HG03575 (cell line): ENCODE measurements at regions not wholly inside any gene's neighbourhood (a gene's known extent, or its start where the extent isn't known, plus 50 kb on each side); places are given as distances from the start of the nearest gene placed in this dataset.

Experiments
- ATAC-seq: cut with Tn5 transposase; IDR thresholded peaks from one replicate; pipeline ENCODE4 v1.9.1; 2021; ENCODE audit not compliant: unreplicated experiment, insufficient number of reproducible peaks, low FRiP score; ENCODE audit errors: extremely low read depth

DNA sequence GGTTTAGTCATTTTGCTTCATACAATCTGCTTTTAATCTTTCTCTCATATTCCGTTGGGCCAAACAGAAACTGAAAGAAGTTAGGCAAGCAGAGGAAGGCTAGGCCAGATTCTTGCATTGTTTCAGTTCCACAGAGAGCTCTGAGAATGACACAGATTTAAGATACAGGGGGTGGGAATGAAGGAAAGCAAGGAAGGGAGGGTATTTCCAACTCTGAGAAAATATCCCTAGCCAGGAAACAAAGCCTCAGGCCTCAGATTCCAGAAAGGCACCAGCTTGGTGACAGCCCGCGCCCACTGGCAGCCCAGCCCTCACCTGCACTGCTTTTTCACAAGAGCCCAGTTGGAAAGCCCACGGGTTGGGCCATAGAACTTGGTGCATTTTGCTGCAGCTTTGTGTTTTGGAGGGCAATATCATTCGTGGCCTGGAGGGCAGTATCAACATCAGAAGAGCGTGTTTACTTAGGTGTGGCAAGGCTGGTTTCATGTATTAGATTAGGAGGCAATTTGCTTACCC lies 63.5 kb downstream of the ENC1 start:
- ATAC-seq, result no peak

DNA sequence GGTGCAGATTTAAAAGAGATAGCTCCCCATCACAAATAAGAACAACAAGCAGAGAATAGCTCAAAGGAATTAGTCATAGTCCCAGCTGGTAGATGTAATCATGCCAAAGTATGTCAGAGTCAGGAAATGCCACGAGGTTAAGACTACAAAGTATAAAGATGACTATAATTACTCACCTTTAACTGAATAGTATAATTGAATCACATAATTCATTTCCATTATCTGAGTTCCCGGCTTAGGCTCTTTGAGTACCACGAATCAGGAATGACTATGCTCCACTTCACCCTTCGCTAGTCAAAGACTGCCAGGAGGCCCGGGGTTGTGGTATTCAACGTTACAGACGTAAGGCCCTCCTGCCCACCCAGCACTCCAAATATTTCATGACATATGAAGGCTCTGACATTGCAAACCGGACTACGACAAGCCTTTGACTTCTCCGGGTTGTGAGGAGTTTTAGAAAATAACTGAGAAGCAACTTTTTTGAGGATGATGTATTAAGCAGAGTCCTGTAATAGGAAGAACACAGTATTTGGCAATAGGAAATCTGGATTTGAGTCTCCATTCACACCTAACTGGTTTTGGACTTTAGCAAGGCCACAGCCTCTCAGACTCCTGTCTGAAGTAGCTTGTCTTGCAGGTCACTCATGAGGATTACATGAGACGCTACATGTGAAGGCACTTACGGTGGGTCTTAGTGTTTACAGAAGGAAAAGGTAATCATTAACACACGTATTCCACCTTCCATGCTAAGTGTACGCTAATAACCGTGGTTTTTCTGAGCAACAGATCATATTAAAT lies 64.6 kb downstream of the ENC1 start:
- ATAC-seq, result no peak

GRCh38 chr5:74570250-74570649 lies 70.3 kb downstream of the ENC1 start:
- no peak for ATAC-seq

GRCh38 chr5:74567411-74567995 lies 73.0 kb downstream of the ENC1 start:
- no peak for ATAC-seq

GRCh38 chr5:74562122-74562521 lies 78.4 kb downstream of the ENC1 start:
- no peak for ATAC-seq

DNA sequence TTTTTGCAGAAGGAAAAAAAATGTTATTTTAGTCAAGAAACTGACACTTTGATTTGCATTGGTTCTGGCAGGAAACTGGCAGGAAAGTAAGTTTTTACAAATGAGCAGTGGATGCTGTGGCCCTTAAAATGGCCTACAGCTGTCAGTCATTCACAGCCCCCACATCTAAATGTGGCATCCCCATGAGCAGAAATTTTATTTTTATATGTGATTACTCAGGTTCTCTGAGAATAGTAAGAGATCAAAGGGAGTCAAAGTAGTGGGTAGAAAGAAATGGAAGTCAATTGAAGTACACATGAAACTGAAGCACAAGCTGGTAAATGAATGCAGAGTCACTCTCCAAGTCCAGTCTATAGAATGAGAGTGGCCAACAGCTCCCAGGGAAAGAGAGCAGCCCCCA lies 80.3 kb downstream of the ENC1 start:
- no peak for ATAC-seq

DNA sequence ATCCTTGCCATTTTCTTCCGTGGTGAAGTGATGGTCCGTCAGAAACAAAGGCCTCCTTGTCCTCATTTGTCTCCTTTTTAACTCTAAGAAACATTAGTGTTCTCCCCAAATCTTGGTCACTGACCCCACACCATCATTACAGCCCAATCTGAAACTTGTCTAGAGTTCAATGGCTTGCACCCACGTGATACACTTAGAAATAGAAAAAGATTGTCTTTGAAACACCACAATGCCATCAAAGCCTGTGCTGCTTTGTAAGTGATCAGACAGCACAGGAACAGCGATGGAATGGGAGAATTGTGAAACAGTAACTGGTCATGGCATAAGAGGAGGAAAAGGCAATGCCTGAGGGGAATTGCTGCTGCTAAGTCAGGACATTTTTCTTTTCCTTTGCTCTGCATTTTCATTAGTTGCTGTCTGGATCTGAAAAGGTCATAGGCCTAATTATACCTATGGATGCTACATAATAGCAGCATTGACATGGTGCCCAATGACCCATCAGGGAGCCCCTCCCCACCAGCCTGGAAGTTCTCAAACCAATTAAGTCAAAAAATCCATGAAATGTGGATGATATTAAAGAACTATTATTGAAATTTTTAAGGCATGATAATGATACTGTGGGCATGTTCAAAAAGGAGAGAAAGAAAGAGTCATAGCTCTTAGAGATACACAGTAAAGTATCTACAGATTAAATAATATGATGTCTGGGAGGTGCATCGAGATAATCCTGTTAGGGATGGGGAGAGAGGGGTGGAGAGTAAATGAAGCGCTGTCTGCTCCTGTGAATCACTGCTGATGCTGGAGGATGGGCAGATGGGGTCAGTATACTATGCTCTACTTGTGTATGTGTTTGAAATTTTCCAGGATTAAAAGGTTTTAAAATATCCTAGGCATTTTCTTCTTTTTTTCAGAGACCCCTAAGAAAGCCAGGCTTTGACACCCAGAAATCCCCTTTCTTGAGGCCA lies 83.6 kb downstream of the ENC1 start:
- ATAC-seq, result no peak

GRCh38 chr5:74556006-74556405 lies 84.5 kb downstream of the ENC1 start:
- no peak for ATAC-seq

DNA sequence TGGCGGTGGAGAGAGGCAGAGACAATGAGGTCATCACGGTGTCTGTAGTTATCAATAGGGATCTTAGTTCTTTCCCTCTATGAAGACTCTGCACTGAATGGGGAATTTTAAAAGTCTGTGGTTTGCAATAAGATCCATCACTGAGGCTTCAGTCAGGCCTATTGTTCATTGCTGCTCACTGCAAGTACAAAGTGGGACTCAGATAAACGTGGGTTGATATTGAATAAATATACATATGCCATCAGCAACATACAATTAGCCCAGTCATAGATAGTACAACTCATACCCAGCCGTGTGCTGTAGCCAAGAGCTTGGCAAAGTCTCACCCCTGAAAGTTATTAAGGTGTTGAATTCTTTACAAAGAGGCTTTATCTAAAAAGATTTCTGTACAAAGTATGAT lies 88.4 kb downstream of the ENC1 start:
- ATAC-seq, result no peak

DNA sequence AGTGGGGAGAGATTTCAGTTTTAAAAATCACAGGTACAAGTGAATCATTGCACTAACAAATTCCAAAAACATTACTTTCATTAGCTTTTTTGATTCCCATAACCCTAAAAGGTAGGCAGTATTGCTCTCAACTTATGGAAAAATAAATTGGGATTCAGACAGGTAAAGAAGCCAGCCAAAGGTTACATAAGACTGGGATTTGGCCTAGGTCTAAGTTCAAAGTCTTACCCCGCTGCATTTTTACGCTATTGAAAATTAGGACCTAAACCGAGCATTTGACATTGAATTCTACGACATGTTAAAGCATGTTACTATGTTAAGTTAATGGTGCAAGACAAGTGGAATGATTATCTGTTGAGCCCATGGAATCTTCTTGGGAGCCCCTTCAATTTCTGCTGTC lies 89.6 kb downstream of the ENC1 start:
- no peak for ATAC-seq

DNA sequence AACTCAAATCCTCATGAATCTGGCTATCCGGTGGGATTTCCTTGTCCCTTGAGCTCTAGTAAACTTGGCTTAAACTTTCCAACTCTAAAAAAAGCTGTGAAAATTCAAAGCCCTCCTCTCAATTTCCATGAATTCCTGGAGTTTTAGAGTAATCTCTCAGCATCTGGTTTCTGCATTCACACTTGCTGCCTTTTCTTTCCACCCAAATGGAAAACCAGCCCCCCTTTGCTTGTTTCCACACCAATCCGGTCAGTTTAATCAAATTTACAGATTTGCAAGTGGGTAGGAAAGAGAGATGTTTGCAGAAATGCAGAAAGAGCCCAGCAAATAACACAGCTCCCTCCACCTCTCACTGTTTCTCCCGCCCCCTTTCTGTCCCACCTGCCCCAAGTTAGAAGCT lies 91.1 kb downstream of the ENC1 start:
- no peak for ATAC-seq

- no peak for ATAC-seq
These were observed 93.7 kb downstream of the ENC1 start for GRCh38 chr5:74546796-74547195.

DNA sequence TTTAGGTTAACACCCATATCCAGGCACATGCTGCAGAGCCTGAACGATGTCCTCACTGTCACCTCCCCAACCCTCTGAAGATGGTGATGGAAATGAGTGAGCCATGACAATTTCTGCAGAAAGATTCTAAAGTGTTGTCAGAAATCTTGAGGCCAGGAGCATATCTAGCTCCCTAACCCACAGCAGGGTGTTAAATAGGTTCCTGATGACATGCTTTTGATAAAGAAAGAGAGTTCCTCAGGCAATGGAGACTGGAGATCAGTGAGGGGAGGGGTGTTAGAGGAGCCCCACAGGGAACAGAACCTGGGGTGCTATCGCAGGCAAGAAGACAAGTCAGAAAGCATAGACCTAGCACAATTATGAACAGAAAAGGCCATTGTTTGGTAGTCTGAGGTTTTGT lies 95.7 kb downstream of the ENC1 start:
- ATAC-seq, result no peak

DNA sequence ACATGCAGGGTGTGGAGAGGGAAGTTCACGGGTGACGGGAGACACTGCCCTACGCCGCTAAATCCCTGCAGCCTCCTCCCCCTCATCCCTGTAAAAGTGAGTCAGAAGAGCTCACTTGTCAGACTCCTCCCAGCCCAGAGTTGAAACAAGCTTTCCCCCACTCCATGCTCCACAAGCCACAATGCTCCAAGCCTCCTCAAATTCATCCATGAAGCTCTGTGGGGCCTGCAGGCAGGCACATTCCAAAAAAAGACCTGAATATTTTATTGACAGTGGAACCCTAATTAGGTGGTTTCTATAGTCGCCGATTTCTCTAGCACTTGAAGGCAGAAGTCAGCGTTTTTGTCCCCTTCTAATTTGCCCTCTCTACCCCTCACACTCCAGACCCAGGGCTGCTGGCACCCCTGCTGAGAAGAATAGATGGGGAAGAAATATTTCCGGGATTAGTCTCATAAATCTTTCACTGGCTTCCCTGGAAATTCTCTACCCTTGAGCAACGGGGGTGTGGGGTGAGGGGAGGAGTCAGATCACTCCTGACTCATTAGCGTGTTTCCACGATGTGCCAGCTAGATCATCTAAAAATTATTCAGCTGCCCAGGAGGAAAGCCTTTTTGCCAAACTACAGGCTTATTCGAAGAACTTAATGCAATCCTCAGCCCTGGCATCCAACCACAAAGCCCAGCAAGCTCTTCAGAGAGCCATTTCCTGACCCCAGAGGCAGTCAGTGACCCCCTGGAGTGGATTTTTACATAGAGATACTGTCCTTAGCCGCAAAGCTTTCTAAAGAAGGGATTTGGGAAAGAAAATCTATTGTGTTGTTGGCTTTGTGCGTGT lies 97.1 kb downstream of the ENC1 start:
- no peak for ATAC-seq

DNA sequence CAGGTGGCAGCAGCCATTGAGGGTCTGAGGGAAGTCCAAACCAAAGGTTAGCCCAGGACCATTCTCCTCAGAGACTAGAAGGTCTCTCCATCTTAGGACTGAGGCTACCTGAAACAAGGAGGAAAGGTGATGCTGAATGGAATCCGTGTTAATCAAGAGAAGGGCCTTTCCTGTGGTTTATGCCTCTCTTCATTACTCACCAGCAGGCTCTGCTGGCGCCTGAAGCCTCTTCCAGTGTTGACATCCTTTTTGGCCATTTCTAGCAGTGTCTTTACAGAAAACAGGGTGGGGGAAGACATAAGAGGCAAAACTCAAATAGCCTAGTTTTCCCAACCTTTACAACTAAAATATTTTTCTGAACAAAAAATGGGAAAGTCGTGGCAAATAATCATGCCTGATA lies 98.0 kb downstream of the ENC1 start:
- no peak for ATAC-seq

DNA sequence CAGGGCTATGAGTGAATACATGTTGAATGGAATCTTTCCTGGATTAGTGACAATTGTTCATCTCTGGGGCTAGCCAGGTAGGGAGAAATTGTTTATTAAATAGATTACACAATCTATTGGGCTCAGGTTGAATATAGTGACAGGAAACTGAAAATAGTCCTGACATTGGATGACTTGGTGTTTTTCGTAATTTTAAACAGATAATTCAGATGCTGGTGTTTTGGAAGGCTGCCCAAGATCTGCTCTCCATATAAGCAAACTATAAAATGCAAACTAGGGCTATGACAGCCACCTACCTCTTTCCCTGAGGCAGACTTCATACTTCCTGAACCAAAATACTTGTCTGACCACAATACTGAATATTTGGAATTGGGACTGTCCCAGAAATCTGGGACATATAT lies 99.1 kb downstream of the ENC1 start:
- no peak for ATAC-seq

- ATAC-seq, result no peak
These were observed 99.9 kb downstream of the ENC1 start for GRCh38 chr5:74540622-74541021.

- no peak for ATAC-seq
These were observed 100.5 kb downstream of the ENC1 start for GRCh38 chr5:74539986-74540385.

DNA sequence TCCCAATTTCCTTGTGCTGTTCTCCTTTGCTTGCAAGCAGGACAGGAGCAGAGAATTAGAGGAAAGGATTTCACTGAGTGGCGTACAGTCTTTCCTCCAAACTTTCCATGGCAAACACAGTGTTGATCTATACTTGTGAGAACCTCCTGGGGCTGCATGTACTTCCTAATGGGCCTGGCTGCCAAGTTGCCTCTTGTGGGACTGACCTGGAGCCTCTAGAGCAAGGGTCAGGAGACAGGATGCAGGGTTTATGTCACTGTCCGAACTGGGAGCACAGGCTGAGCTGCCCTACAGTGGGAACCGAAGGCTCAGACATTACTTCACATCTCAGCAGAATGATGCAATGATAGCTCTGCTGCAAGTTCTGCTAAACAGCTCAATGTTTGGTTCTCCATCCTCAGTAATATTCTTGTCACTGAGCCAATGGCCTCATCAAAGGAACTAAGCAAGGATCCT lies 102.3 kb downstream of the ENC1 start:
- ATAC-seq, result no peak
